ENCODE measurements at regions not wholly inside any gene's neighbourhood (a gene's known extent, or its start where the extent isn't known, plus 50 kb on each side); places are given as distances from the start of the nearest gene placed in this dataset.

DNA sequence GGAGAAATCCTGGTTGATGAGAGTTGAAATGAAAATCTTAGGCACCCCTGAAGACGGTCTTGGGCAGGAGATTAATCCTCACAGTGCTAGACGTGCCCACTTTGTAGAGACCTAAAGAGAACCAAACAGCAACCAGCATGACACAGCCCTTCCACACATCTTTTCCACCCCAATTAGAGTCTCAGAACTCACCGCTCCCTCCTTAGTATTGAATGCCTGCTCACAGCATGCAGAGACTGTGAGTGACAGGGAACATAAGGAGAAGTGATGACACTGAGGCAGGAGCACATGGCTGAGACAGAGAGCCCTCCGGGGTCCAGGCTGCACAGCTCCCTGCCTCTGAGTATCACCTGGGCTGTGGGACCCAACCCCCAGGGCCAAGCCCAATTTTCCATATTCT, 367.6 kb downstream of the EIPR1 start:
- Mint-ChIP-seq H3K9me3 (ENCODE audit: low read depth) (peaks cover 10% of the 10 kb centered on the region), H3K36me3 (ENCODE audit: insufficient read depth) (no peaks in the 10 kb centered on the region), H3K27ac (no peak overlapping the region), H3K4me1 (ENCODE audit: low read depth) (no peaks in the 10 kb centered on the region), H3K27me3 (peaks cover 19% of the 10 kb centered on the region), H3K4me3 (ENCODE audit: low read depth) (no peak overlapping the region)
- DNase-seq (ENCODE audit: low spot score, unreplicated experiment), result no peak
- TF ChIP-seq, protein P1, sequence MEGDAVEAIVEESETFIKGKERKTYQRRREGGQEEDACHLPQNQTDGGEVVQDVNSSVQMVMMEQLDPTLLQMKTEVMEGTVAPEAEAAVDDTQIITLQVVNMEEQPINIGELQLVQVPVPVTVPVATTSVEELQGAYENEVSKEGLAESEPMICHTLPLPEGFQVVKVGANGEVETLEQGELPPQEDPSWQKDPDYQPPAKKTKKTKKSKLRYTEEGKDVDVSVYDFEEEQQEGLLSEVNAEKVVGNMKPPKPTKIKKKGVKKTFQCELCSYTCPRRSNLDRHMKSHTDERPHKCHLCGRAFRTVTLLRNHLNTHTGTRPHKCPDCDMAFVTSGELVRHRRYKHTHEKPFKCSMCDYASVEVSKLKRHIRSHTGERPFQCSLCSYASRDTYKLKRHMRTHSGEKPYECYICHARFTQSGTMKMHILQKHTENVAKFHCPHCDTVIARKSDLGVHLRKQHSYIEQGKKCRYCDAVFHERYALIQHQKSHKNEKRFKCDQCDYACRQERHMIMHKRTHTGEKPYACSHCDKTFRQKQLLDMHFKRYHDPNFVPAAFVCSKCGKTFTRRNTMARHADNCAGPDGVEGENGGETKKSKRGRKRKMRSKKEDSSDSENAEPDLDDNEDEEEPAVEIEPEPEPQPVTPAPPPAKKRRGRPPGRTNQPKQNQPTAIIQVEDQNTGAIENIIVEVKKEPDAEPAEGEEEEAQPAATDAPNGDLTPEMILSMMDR (IDR thresholded peaks at IDR 0.05; ENCODE audit: unreplicated experiment), result no peak

- Mint-ChIP-seq H3K36me3 (ENCODE audit: insufficient read depth) (no peaks in the 10 kb centered on the region), H3K4me3 (ENCODE audit: low read depth) (no peak overlapping the region), H3K27me3 (peaks cover 19% of the 10 kb centered on the region), H3K9me3 (ENCODE audit: low read depth) (peaks cover 7% of the 10 kb centered on the region), H3K27ac (no peak overlapping the region), H3K4me1 (ENCODE audit: low read depth) (no peaks in the 10 kb centered on the region)
- TF ChIP-seq, protein P1 (IDR thresholded peaks at IDR 0.05; ENCODE audit: unreplicated experiment), result no peak
- no peak for DNase-seq (ENCODE audit: low spot score, unreplicated experiment)
Observed at GRCh38 chr2:3009483-3009882, 368.1 kb downstream of the EIPR1 start.

DNA sequence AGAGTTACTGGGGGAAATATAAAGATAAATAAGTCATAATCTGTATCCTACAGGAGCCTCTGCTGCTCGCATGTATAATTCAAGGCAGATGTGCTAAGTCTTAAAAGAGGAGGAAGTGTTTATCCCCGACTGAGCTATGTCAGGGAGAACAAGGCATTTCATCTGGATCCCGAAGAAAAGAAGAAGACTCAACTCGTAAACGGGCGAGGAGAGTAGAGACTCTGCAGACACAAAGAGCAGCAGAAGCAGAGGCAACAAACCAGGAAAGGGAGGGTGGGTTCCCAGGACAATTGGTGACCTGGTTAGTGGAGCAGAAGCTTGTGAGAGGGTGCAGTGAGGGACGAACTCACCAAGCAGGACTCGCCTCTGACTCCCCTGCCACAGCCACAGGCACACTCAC, 368.6 kb downstream of the EIPR1 start:
- no peaks in the 10 kb centered on the region for H3K4me1 Mint-ChIP-seq (ENCODE audit: low read depth)
- H3K27me3 Mint-ChIP-seq, result peaks cover 19% of the 10 kb centered on the region
- peaks cover 6% of the 10 kb centered on the region for H3K9me3 Mint-ChIP-seq (ENCODE audit: low read depth)

GRCh38 chr2:3008561-3008960, 369.1 kb downstream of the EIPR1 start:
- peaks cover 3% of the 10 kb centered on the region for H3K9me3 Mint-ChIP-seq (ENCODE audit: low read depth)
- H3K36me3 Mint-ChIP-seq (ENCODE audit: insufficient read depth), result no peaks in the 10 kb centered on the region
- H3K4me1 Mint-ChIP-seq (ENCODE audit: low read depth), result no peaks in the 10 kb centered on the region
- H3K27me3 Mint-ChIP-seq, result peaks cover 19% of the 10 kb centered on the region
- no peak for DNase-seq (ENCODE audit: low spot score, unreplicated experiment)
- H3K4me3 Mint-ChIP-seq (ENCODE audit: low read depth), result no peak overlapping the region
- TF ChIP-seq, protein P1 (IDR thresholded peaks at IDR 0.05; ENCODE audit: unreplicated experiment), result no peak
- H3K27ac Mint-ChIP-seq, result no peak overlapping the region

More for the DNA sequence above, 368.6 kb downstream of the EIPR1 start:
- H3K36me3 Mint-ChIP-seq (ENCODE audit: insufficient read depth), result no peaks in the 10 kb centered on the region
- TF ChIP-seq, protein P1 (IDR thresholded peaks at IDR 0.05; ENCODE audit: unreplicated experiment), result no peak
- H3K4me3 Mint-ChIP-seq (ENCODE audit: low read depth), result no peak overlapping the region
- DNase-seq (ENCODE audit: low spot score, unreplicated experiment), result no peak
- no peak overlapping the region for H3K27ac Mint-ChIP-seq

GRCh38 chr2:3007135-3007534, 370.5 kb downstream of the EIPR1 start:
- Mint-ChIP-seq H3K9me3 (ENCODE audit: low read depth) (no peaks in the 10 kb centered on the region), H3K27me3 (peaks cover 19% of the 10 kb centered on the region), H3K4me1 (ENCODE audit: low read depth) (no peaks in the 10 kb centered on the region), H3K27ac (no peak overlapping the region), H3K36me3 (ENCODE audit: insufficient read depth) (no peaks in the 10 kb centered on the region), H3K4me3 (ENCODE audit: low read depth) (no peak overlapping the region)
- DNase-seq (ENCODE audit: low spot score, unreplicated experiment), result no peak
- TF ChIP-seq, protein P1 (IDR thresholded peaks at IDR 0.05; ENCODE audit: unreplicated experiment), result no peak

Measured in progenitor cell of endocrine pancreas (in vitro differentiated cells).